Mucosa of rectum (tissue), 2 donors: ENCODE measurements at regions not wholly inside any gene's neighbourhood (a gene's known extent, or its start where the extent isn't known, plus 50 kb on each side); places are given as distances from the start of the nearest gene placed in this dataset.

ENCODE experiments used
- H3K27ac ChIP-seq, 2 donors: one replicate each; pipeline ENCODE4 v1.7.0; 2013; ENCODE audit warnings: inconsistent platforms in 2 of 2, low read depth in 2 of 2, low read length in 2 of 2
- H3K27me3 ChIP-seq, 2 donors: one replicate each; pipeline ENCODE4 v1.7.0; 2013; ENCODE audit warnings: low read length in 2 of 2; ENCODE audit not compliant: control insufficient read depth in 2 of 2, insufficient read depth in 2 of 2
- H3K36me3 ChIP-seq, 2 donors: one replicate each; pipeline ENCODE4 v1.7.0; 2013; ENCODE audit warnings: low read length in 2 of 2; ENCODE audit not compliant: control insufficient read depth in 2 of 2, insufficient read depth in 2 of 2
- H3K4me1 ChIP-seq, 2 donors: one replicate each; pipeline ENCODE4 v1.7.0; 2013; ENCODE audit warnings: low read length in 2 of 2, mild to moderate bottlenecking in 1 of 2; ENCODE audit not compliant: control insufficient read depth in 2 of 2, insufficient read depth in 2 of 2
- H3K4me3 ChIP-seq, 2 donors: one replicate each; pipeline ENCODE4 v1.7.0; 2013; ENCODE audit warnings: low read length in 2 of 2
- H3K9ac ChIP-seq, 2 donors: one replicate each; pipeline ENCODE4 v1.7.0; 2013; ENCODE audit warnings: low read length in 2 of 2, low read depth in 1 of 2, mild to moderate bottlenecking in 1 of 2
- H3K9me3 ChIP-seq, 2 donors: one replicate each; pipeline ENCODE4 v1.7.0; 2013; ENCODE audit warnings: low read length in 2 of 2; ENCODE audit not compliant: control insufficient read depth in 2 of 2
- donor health status: healthy.
- donor health status: Normal muscosa, but diverticular disease.

DNA sequence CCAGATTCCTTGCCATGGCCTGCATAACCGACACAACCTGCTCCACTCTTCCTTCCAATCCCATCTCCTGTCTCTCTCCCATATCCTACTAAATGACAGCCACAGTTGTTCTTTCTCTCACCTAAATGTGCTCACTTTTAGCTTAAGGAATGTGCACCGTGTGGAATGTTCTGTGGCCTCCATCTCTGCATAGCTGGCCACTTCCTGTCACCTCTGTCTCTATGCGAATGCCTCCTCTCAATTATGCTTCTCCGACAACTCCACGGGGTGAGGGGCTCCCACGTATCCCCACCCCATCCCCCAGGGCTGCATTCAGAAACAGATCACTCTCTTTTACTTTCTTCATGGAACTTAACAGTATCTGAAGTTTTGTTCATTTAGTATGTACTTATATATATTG is 110.7 kb downstream of the RAB18 start:
- no peak overlapping the region for H3K9ac ChIP-seq
- no peaks in the 10 kb centered on the region for H3K27me3 ChIP-seq
- peaks cover 0 to 3% of the 10 kb centered on the region in 2 donors for H3K4me1 ChIP-seq
- H3K27ac ChIP-seq, result no peak overlapping the region
- H3K9me3 ChIP-seq, result no peaks in the 10 kb centered on the region
- H3K36me3 ChIP-seq, result no peaks in the 10 kb centered on the region
- H3K4me3 ChIP-seq, result no peak overlapping the region

DNA sequence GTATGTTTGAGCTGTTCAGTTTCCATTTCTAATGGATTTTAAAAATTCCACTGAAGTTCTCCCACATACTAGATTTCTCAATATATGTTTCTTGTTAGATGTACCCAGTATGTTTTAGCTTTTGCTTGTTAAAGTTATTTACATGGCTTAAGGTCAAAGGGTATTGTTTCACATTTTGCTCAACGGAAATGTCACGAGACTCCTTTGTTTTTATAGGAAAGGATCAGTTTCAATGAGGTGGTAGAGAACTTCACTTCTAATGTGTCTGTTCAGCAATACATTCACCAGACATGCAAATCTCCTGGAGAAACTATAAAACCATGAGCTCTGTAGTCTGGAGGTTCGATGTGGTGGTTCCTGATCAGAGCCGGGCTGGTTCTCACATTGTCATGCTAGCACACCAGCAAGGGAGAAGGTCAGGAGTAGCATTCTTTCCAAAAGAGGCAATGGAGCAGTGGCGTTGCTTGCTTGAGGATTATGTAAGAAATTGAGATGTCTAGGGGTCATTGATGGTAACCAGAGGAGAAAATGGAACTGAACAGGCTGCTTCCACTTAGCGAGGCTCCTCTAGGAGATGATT is 114.0 kb downstream of the RAB18 start:
- Histone ChIP-seq H3K9me3 (no peaks in the 10 kb centered on the region), H3K27ac (no peak overlapping the region), H3K4me1 (no peaks in the 10 kb centered on the region), H3K36me3 (no peaks in the 10 kb centered on the region), H3K4me3 (no peak overlapping the region), H3K27me3 (no peaks in the 10 kb centered on the region), H3K9ac (no peak overlapping the region)

DNA sequence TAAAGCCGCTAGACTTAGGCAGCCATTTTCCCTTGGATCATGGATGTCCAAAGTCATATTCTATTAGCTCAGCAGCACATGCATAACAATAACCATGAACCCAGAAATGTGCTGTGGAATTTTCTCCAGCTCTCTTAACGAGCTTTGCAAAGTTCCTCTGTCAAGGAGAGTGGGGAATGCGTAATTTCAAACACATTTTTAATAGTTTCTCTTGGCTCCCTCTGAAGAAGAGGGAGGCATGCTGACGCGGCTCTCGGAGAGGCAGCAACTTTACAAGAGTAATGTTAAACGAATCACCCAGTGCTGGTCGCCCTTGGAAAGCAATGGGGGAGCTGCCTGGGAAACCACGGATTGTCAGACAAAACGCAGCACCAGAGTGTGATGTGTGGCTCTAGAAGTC is 114.8 kb downstream of the RAB18 start:
- H3K4me1 ChIP-seq, result no peaks in the 10 kb centered on the region
- H3K4me3 ChIP-seq, result no peak overlapping the region
- H3K27ac ChIP-seq, result no peak overlapping the region
- no peaks in the 10 kb centered on the region for H3K36me3 ChIP-seq
- H3K9me3 ChIP-seq, result no peaks in the 10 kb centered on the region
- no peaks in the 10 kb centered on the region for H3K27me3 ChIP-seq
- no peak overlapping the region for H3K9ac ChIP-seq

DNA sequence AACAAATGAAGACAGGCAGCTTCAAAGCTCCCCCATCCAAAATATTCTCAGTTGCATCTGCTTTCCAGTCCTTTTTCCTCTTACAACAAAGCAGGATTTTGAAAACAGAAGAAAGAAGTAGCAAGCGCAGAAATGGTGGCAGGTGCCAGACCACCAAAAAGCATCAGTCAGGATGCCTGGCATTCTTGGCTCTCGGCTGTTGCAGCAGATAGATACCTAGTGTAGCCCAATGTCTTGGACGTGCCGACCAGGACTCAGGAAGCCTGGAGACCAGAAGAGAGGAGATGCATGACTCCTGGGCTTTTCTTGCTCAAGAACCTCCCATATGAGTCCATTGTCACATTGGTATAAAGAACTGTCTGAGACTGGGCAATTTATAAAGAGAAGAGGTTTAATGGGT is 115.2 kb downstream of the RAB18 start:
- H3K9me3 ChIP-seq, result no peaks in the 10 kb centered on the region
- H3K4me3 ChIP-seq, result no peak overlapping the region
- H3K27ac ChIP-seq, result no peak overlapping the region
- no peaks in the 10 kb centered on the region for H3K36me3 ChIP-seq
- H3K4me1 ChIP-seq, result no peaks in the 10 kb centered on the region
- H3K27me3 ChIP-seq, result no peaks in the 10 kb centered on the region
- no peak overlapping the region for H3K9ac ChIP-seq

DNA sequence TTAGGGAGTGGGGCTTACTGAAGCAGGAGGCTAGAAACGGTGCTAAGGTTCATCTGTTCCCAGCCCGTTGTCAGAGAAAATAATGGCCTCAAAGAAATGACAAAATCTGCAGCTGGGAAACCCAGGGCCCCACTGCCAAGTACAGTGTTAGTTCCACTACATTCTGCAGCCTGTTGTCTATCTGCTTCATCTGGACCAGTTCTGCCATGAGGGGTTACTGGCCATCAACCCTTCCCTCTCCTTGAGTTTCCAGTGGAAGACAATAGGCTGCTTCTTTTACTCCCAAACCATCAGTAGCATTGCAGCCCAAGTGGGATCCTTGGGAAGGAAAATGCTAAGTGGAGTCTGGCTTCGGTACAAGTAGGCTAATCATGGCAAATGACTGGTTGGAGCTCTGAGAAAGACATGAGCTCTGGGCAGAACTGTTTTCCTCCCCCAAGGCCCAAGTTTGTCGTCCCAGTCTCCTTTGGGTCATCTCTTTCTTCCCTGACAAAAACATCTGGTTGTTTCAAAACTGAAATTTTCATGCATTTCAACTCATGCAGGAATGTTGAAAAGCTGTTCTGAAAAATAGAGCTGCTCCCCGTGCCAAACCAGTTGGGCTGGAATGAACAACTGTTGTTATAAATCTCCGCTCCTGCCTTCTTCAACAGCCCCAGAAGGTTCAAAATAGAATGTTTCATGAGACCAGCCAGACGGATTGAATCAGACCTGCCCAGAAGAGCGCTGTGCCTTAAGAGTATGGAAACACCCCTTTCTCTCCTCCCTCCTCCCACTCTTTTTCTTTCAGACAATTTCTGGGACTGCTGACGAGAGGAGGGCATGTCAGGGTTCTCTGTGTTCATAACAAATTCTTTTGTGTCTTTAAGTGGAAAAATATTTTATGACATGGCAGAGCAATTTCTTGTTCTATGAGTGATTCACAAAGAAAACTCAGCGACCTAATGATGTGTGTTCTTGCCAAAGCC is 116.6 kb downstream of the RAB18 start:
- no peak overlapping the region for H3K4me3 ChIP-seq
- H3K9ac ChIP-seq, result no peak overlapping the region
- H3K36me3 ChIP-seq, result no peaks in the 10 kb centered on the region
- H3K27me3 ChIP-seq, result no peaks in the 10 kb centered on the region
- no peak overlapping the region for H3K27ac ChIP-seq
- H3K9me3 ChIP-seq, result no peaks in the 10 kb centered on the region
- no peaks in the 10 kb centered on the region for H3K4me1 ChIP-seq

DNA sequence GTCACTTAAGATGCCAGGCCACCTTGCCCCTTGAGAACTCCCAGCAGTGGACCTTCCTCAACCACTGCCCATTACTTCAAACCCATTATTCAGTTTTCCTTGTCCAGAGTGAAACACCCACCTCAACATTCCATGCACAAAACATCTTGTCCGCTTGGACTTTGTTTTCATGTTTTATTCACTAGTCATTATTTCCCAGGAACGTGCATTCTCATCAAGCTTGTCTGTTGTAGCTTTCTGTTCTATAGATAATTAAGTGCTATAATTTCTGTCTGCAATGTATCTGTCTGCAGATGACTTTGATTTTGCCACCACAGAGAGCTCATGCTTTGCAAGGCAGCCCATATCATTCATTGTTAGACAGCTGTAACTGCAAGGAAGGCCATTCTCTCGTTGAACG is 117.4 kb downstream of the RAB18 start:
- Histone ChIP-seq H3K27ac (no peak overlapping the region), H3K36me3 (no peaks in the 10 kb centered on the region), H3K4me1 (no peaks in the 10 kb centered on the region), H3K4me3 (no peak overlapping the region), H3K27me3 (no peaks in the 10 kb centered on the region), H3K9ac (no peak overlapping the region), H3K9me3 (no peaks in the 10 kb centered on the region)

DNA sequence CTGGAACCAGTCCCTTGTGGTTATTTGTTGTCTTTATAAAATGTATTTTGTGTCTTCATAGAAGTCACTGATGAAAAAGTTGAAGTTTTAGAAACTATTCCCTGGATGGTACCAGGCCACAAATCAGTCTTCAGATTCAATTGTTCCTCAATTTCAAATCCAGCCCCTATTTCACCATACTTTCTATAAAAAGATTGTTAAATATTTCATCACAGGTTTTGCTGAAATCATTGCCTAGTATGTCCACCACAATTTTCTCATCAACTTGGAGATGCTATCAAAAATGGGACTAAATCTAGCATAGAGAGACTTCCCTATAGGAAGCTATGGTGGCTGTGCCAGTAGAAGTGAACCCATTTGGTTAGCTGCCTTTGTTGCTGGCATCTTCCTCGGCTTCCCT is 118.5 kb downstream of the RAB18 start:
- Histone ChIP-seq H3K27ac (no peak overlapping the region), H3K4me3 (no peak overlapping the region), H3K4me1 (no peaks in the 10 kb centered on the region), H3K9ac (no peak overlapping the region), H3K27me3 (no peaks in the 10 kb centered on the region), H3K9me3 (no peaks in the 10 kb centered on the region), H3K36me3 (no peaks in the 10 kb centered on the region)
